ENCODE measurements at regions not wholly inside any gene's neighbourhood (a gene's known extent, or its start where the extent isn't known, plus 50 kb on each side); places are given as distances from the start of the nearest gene placed in this dataset.

DNA sequence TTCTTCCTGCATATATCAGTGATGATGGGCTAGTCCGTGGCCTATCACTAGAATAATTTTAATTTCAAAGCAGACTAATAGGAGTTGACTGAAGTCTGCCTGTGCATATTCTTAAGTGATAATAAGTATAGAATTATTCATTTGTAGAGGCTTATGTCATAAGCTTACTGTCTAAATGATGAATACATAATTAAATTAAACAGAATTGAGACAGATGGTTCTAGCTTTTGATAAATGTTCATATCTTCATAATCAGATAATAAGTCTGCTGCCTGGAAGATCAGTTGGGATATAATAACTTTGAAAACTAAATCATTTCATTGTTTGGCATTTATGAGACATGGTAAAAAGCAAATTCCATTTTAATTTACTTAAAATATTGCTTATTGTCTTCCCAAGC is 1175.6 kb downstream of the TECRL start:
- TF ChIP-seq POLR2AphosphoS5 (IDR thresholded peaks at IDR 0.05; ENCODE audit: low read depth, low read length), result no peak
- TF ChIP-seq POLR2A (IDR thresholded peaks at IDR 0.05; ENCODE audit: low read depth, low read length), result no peak
